CD14-positive monocyte (primary cell): ENCODE measurements at regions not wholly inside any gene's neighbourhood (a gene's known extent, or its start where the extent isn't known, plus 50 kb on each side); places are given as distances from the start of the nearest gene placed in this dataset.

Experiments used
- DNase-seq, 3 donors: peaks; one replicate each; pipeline ENCODE4 v3.0.0-alpha.2; 2011 to 2022
- H2AFZ ChIP-seq: 2 replicates; pipeline ENCODE4 v1.6.0; 2012; ENCODE audit warnings: mild to moderate bottlenecking, low read depth, low read length, inconsistent platforms; ENCODE audit not compliant: insufficient read depth, poor library complexity, severe bottlenecking
- H3K27ac ChIP-seq, 2 donors: 1 replicate in 1 of 2; 2 replicates in 1 of 2; pipeline ENCODE4 v1.5.1; 2012 to 2013; ENCODE audit warnings: low read length in 2 of 2, control low read depth in 1 of 2, inconsistent platforms in 1 of 2, low read depth in 1 of 2, mild to moderate bottlenecking in 1 of 2
- H3K27me3 ChIP-seq, 2 donors: one replicate each; pipeline versions ENCODE4 v1.6.0 to v1.6.1; 2011 to 2013; ENCODE audit warnings: low read length in 2 of 2; ENCODE audit not compliant: control insufficient read depth in 2 of 2, insufficient read depth in 2 of 2
- H3K36me3 ChIP-seq, 2 donors: replicated peaks in 1 of 2; 1 replicate in 1 of 2; 2 replicates in 1 of 2; pipeline versions ENCODE4 v1.5.1 to v1.6.1; 2012 to 2013; ENCODE audit warnings: low read length in 2 of 2, control low read depth in 1 of 2, inconsistent platforms in 1 of 2, mild to moderate bottlenecking in 1 of 2; ENCODE audit not compliant: insufficient read depth in 2 of 2, control insufficient read depth in 1 of 2
- H3K4me1 ChIP-seq, 2 donors: 1 replicate in 1 of 2; 2 replicates in 1 of 2; pipeline versions ENCODE4 v1.5.1 to v1.6.1; 2012 to 2013; ENCODE audit warnings: low read length in 2 of 2, control low read depth in 1 of 2, inconsistent platforms in 1 of 2, mild to moderate bottlenecking in 1 of 2, moderate library complexity in 1 of 2; ENCODE audit not compliant: insufficient read depth in 2 of 2, control insufficient read depth in 1 of 2
- H3K4me2 ChIP-seq: replicated peaks from 2 replicates; pipeline ENCODE3; 2012; ENCODE audit warnings: low read length, moderate library complexity, mild to moderate bottlenecking; ENCODE audit not compliant: poor library complexity, severe bottlenecking; ENCODE audit errors: extremely low read depth
- H3K4me3 ChIP-seq, 3 experiments: fragments of 200-600 bp in 1 of 3; sonication (generic) in 1 of 3; replicated peaks in 1 of 3; 1 replicate in 2 of 3; 2 replicates in 1 of 3; pipeline ENCODE4 v1.5.1; 2011 to 2013; ENCODE audit warnings: low read length in 3 of 3, mild to moderate bottlenecking in 3 of 3, control low read depth in 2 of 3, low read depth in 2 of 3, inconsistent platforms in 1 of 3, moderate library complexity in 1 of 3
- H3K79me2 ChIP-seq: 2 replicates; pipeline ENCODE4 v1.6.0; 2012; ENCODE audit warnings: mild to moderate bottlenecking, control low read depth, inconsistent platforms, low read length, moderate library complexity; ENCODE audit not compliant: insufficient read depth
- H3K9ac ChIP-seq: 2 replicates; pipeline ENCODE4 v1.6.0; 2017; ENCODE audit warnings: low read length, mild to moderate bottlenecking; ENCODE audit not compliant: insufficient read depth, poor library complexity, severe bottlenecking
- H3K9me3 ChIP-seq, 2 donors: replicated peaks in 1 of 2; 1 replicate in 1 of 2; 2 replicates in 1 of 2; pipeline versions ENCODE4 v1.5.1 to v1.6.1; 2012 to 2013; ENCODE audit warnings: low read length in 2 of 2, control low read depth in 1 of 2; ENCODE audit not compliant: control insufficient read depth in 1 of 2, insufficient read depth in 1 of 2
- H4K20me1 ChIP-seq: 2 replicates; pipeline ENCODE4 v1.6.0; 2012; ENCODE audit warnings: mild to moderate bottlenecking, low read length, control low read depth, moderate library complexity; ENCODE audit not compliant: insufficient read depth
- H3K27ac Mint-ChIP-seq, 7 donors: one replicate each; pipeline ENCODE4 v1.8.0; 2020; ENCODE audit warnings: mild to moderate bottlenecking in 7 of 7, mixed read lengths in 7 of 7, moderate library complexity in 6 of 7, inconsistent platforms in 2 of 7
- H3K27me3 Mint-ChIP-seq, 3 donors: one replicate each; pipeline ENCODE4 v1.8.0; 2021 to 2022; ENCODE audit warnings: low read depth in 3 of 3, mild to moderate bottlenecking in 3 of 3, mixed read lengths in 3 of 3, moderate library complexity in 3 of 3, inconsistent platforms in 1 of 3
- H3K36me3 Mint-ChIP-seq, 2 donors: one replicate each; pipeline ENCODE4 v1.8.0; 2020; ENCODE audit warnings: mixed read lengths in 2 of 2, inconsistent platforms in 1 of 2, mild to moderate bottlenecking in 1 of 2
- H3K4me1 Mint-ChIP-seq: one replicate; pipeline ENCODE4 v1.8.0; 2020; ENCODE audit warnings: mild to moderate bottlenecking, mixed read lengths
- H3K4me3 Mint-ChIP-seq, 2 donors: one replicate each; pipeline ENCODE4 v1.8.0; 2020; ENCODE audit warnings: mild to moderate bottlenecking in 2 of 2, mixed read lengths in 2 of 2, moderate library complexity in 1 of 2
- H3K9me3 Mint-ChIP-seq, 7 donors: one replicate each; pipeline ENCODE4 v1.8.0; 2020 to 2022; ENCODE audit warnings: mixed read lengths in 7 of 7, mild to moderate bottlenecking in 6 of 7, moderate library complexity in 6 of 7, inconsistent platforms in 2 of 7
- CTCF ChIP-seq: fragments of 200-600 bp; IDR thresholded peaks from one replicate; pipeline ENCODE4 v1.8.0; 2022; ENCODE audit warnings: antibody characterized with exemption, mild to moderate bottlenecking
- WGBS: methylation state at CpG from one replicate; pipeline ENCODE4 v1.1.5; 2013; ENCODE audit warnings: missing lambda C conversion rate; ENCODE audit not compliant: insufficient coverage; 5-methylcytosine and 5-hydroxymethylcytosine counted together
- intact Hi-C, 2 donors: fragments of 100-400 bp; cut with micrococcal nuclease; formaldehyde crosslinking; loops; one replicate each; pipeline versions ENCODE4 v1.15.0 to v1.15.1; 2023

- intact Hi-C loops, result no loop called here
- Histone ChIP-seq H3K4me3 (no peak overlapping the region), H3K79me2 (no peaks in the 10 kb centered on the region), H3K4me2 (no peak overlapping the region), H2AFZ (no peak overlapping the region), H3K27me3 (no peaks in the 10 kb centered on the region), H4K20me1 (no peaks in the 10 kb centered on the region), H3K4me1 (no peaks in the 10 kb centered on the region), H3K9me3 (peaks cover 5 to 8% of the 10 kb centered on the region in 2 donors), H3K9ac (no peak overlapping the region), H3K36me3 (no peaks in the 10 kb centered on the region), H3K27ac (no peak overlapping the region)
- no peak for DNase-seq
- no peak for TF ChIP-seq CTCF
- Mint-ChIP-seq H3K36me3 (no peaks in the 10 kb centered on the region), H3K27ac (no peak overlapping the region), H3K4me1 (no peaks in the 10 kb centered on the region), H3K4me3 (no peak overlapping the region), H3K9me3 (peaks cover 0 to 31% (median 6%) of the 10 kb centered on the region in 7 donors), H3K27me3 (peaks cover 1 to 6% (median 2%) of the 10 kb centered on the region in 3 donors)
- 94% methylated on average over 6 of the region's 6 CpGs for WGBS
Measured at GRCh38 chr19:28913626-28914025, 299.3 kb downstream of the UQCRFS1 start.

GRCh38 chr19:28908941-28909340 is 304.0 kb downstream of the UQCRFS1 start:
- Histone ChIP-seq H2AFZ (no peak overlapping the region), H3K79me2 (no peaks in the 10 kb centered on the region), H3K4me3 (no peak overlapping the region), H3K9me3 (peaks cover 5 to 8% of the 10 kb centered on the region in 2 donors), H3K36me3 (no peaks in the 10 kb centered on the region), H3K27ac (no peak overlapping the region), H4K20me1 (no peaks in the 10 kb centered on the region), H3K9ac (no peak overlapping the region), H3K4me2 (no peak overlapping the region), H3K27me3 (no peaks in the 10 kb centered on the region), H3K4me1 (no peaks in the 10 kb centered on the region)
- intact Hi-C loops, result no loop called here
- Mint-ChIP-seq H3K4me1 (no peaks in the 10 kb centered on the region), H3K4me3 (no peak overlapping the region), H3K27me3 (peaks cover 1 to 3% (median 1%) of the 10 kb centered on the region in 3 donors), H3K36me3 (no peaks in the 10 kb centered on the region), H3K9me3 (peaks cover 0 to 17% (median 2%) of the 10 kb centered on the region in 7 donors), H3K27ac (no peak overlapping the region)
- TF ChIP-seq CTCF, result no peak
- DNase-seq, result no peak
- 86% methylated on average over 6 of the region's 8 CpGs for WGBS
